Glutamatergic neuron (in vitro differentiated cells): ENCODE measurements at regions not wholly inside any gene's neighbourhood (a gene's known extent, or its start where the extent isn't known, plus 50 kb on each side); places are given as distances from the start of the nearest gene placed in this dataset.

ENCODE experiments used
- DNase-seq: peaks from one replicate; pipeline ENCODE4 v3.0.0; 2022
- H3K27ac Mint-ChIP-seq: one replicate; pipeline ENCODE4 v1.8.0; 2020; ENCODE audit warnings: mild to moderate bottlenecking, mixed read lengths, inconsistent platforms; ENCODE audit not compliant: unreplicated experiment
- H3K27me3 Mint-ChIP-seq: one replicate; pipeline ENCODE4 v1.8.0; 2020; ENCODE audit warnings: mild to moderate bottlenecking, moderate library complexity, mixed read lengths, inconsistent platforms; ENCODE audit not compliant: unreplicated experiment
- H3K36me3 Mint-ChIP-seq: one replicate; pipeline ENCODE4 v1.8.0; 2020; ENCODE audit warnings: mild to moderate bottlenecking, mixed read lengths, inconsistent platforms; ENCODE audit not compliant: unreplicated experiment
- H3K4me1 Mint-ChIP-seq: one replicate; pipeline ENCODE4 v1.8.0; 2020; ENCODE audit warnings: mild to moderate bottlenecking, low read depth, mixed read lengths, inconsistent platforms; ENCODE audit not compliant: unreplicated experiment
- H3K4me3 Mint-ChIP-seq: one replicate; pipeline ENCODE4 v1.8.0; 2020; ENCODE audit warnings: mild to moderate bottlenecking, mixed read lengths, inconsistent platforms; ENCODE audit not compliant: unreplicated experiment
- H3K9me3 Mint-ChIP-seq: one replicate; pipeline ENCODE4 v1.8.0; 2020; ENCODE audit warnings: mild to moderate bottlenecking, moderate library complexity, mixed read lengths, inconsistent platforms; ENCODE audit not compliant: unreplicated experiment
- CTCF ChIP-seq: fragments of 200-600 bp; sonication (generic); IDR thresholded peaks from one replicate; pipeline ENCODE4 v1.5.0; 2021; ENCODE audit not compliant: partially characterized antibody, unreplicated experiment

- no peak overlapping the region for H3K27ac Mint-ChIP-seq
- TF ChIP-seq CTCF = no peak
- no peak overlapping the region for H3K4me3 Mint-ChIP-seq
- DNase-seq = no peak
- peaks cover 3% of the 10 kb centered on the region for H3K27me3 Mint-ChIP-seq
- no peaks in the 10 kb centered on the region for H3K9me3 Mint-ChIP-seq
- no peaks in the 10 kb centered on the region for H3K4me1 Mint-ChIP-seq
- no peaks in the 10 kb centered on the region for H3K36me3 Mint-ChIP-seq
Measured at GRCh38 chr2:164023896-164024295, 288.1 kb upstream of the FIGN start.

GRCh38 chr2:164015328-164016123 lies 279.7 kb upstream of the FIGN start:
- Mint-ChIP-seq H3K27ac (no peak overlapping the region), H3K4me3 (no peak overlapping the region)

GRCh38 chr2:164014791-164015190 lies 279.0 kb upstream of the FIGN start:
- no peak overlapping the region for H3K27ac Mint-ChIP-seq
- TF ChIP-seq CTCF = no peak
- no peaks in the 10 kb centered on the region for H3K36me3 Mint-ChIP-seq
- no peaks in the 10 kb centered on the region for H3K27me3 Mint-ChIP-seq
- no peaks in the 10 kb centered on the region for H3K9me3 Mint-ChIP-seq
- no peak overlapping the region for H3K4me3 Mint-ChIP-seq
- peaks cover 17% of the 10 kb centered on the region for H3K4me1 Mint-ChIP-seq
- DNase-seq = no peak

More at GRCh38 chr2:164015328-164016123, 279.7 kb upstream of the FIGN start:
- Mint-ChIP-seq H3K36me3 (no peaks in the 10 kb centered on the region), H3K27me3 (no peaks in the 10 kb centered on the region), H3K4me1 (peaks cover 11% of the 10 kb centered on the region), H3K9me3 (no peaks in the 10 kb centered on the region)
- TF ChIP-seq CTCF = no peak
- no peak for DNase-seq

- Mint-ChIP-seq H3K27me3 (no peaks in the 10 kb centered on the region), H3K4me1 (peaks cover 20% of the 10 kb centered on the region), H3K4me3 (no peak overlapping the region), H3K36me3 (no peaks in the 10 kb centered on the region), H3K27ac (no peak overlapping the region), H3K9me3 (no peaks in the 10 kb centered on the region)
- no peak for DNase-seq
- no peak for TF ChIP-seq CTCF
Measured at GRCh38 chr2:164014068-164014731, 278.4 kb upstream of the FIGN start.

- Mint-ChIP-seq H3K4me3 (no peak overlapping the region), H3K27ac (no peak overlapping the region), H3K4me1 (peaks cover 26% of the 10 kb centered on the region), H3K27me3 (no peaks in the 10 kb centered on the region), H3K9me3 (no peaks in the 10 kb centered on the region), H3K36me3 (no peaks in the 10 kb centered on the region)
- no peak for DNase-seq
- TF ChIP-seq CTCF = no peak
Measured at GRCh38 chr2:164012581-164012980, 276.8 kb upstream of the FIGN start.
